Esophagus (tissue), 2 donors: ENCODE measurements at regions not wholly inside any gene's neighbourhood (a gene's known extent, or its start where the extent isn't known, plus 50 kb on each side); places are given as distances from the start of the nearest gene placed in this dataset.

ENCODE experiments used
- H3K27ac ChIP-seq, 2 donors: one replicate each; pipeline ENCODE4 v1.5.1; 2013; ENCODE audit warnings: low read depth in 2 of 2, mild to moderate bottlenecking in 2 of 2, inconsistent platforms in 1 of 2, low read length in 1 of 2, moderate library complexity in 1 of 2
- H3K27me3 ChIP-seq, 2 donors: one replicate each; pipeline ENCODE4 v1.6.1; 2013; ENCODE audit warnings: low read length in 2 of 2, control low read depth in 1 of 2, mild to moderate bottlenecking in 1 of 2; ENCODE audit not compliant: insufficient read depth in 2 of 2, control insufficient read depth in 1 of 2
- H3K36me3 ChIP-seq, 2 donors: one replicate each; pipeline ENCODE4 v1.6.1; 2013; ENCODE audit warnings: low read length in 1 of 2; ENCODE audit not compliant: control insufficient read depth in 2 of 2, insufficient read depth in 2 of 2
- H3K4me1 ChIP-seq, 2 donors: one replicate each; pipeline ENCODE4 v1.6.1; 2013; ENCODE audit warnings: low read length in 1 of 2; ENCODE audit not compliant: control insufficient read depth in 2 of 2, insufficient read depth in 2 of 2
- H3K4me3 ChIP-seq, 2 donors: one replicate each; pipeline ENCODE4 v1.5.1; 2013; ENCODE audit warnings: low read length in 2 of 2, mild to moderate bottlenecking in 2 of 2, low read depth in 1 of 2, moderate library complexity in 1 of 2
- H3K9me3 ChIP-seq, 2 donors: one replicate each; pipeline ENCODE4 v1.6.1; 2013; ENCODE audit warnings: mild to moderate bottlenecking in 2 of 2, low read depth in 1 of 2, low read length in 1 of 2, moderate library complexity in 1 of 2; ENCODE audit not compliant: control insufficient read depth in 2 of 2, insufficient read depth in 1 of 2
- WGBS, 2 donors: extraction: QIAGEN DNeasy Blood & Tissue Kit; methylation state at CpG; one replicate each; pipeline ENCODE4 v1.1.7; 2013; 5-methylcytosine and 5-hydroxymethylcytosine counted together
- donor health status: healthy with polysubstance abuse.
- donor health status: Bipolar disorder and iron deficiency.

DNA sequence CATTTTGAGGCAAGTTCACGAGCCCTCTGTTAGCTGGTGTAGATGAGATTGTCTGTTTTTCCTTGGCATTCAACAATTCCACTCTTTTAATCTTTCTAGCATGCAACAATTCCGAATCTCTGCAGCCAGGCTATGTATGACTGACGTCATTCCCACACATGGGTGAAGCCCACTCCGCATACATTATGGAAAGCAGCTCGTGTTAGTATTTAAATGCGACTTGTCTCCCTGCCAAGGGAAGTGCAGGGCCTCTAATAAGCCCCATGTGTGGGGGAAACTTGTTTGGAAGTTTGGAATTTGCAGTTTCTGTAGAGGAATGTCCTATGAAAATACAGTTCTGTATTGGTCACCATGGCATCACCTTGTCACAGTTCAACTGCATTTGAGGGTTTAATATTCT is 146.0 kb upstream of the FBXL7 start:
- H3K27me3 ChIP-seq: no peaks in the 10 kb centered on the region
- H3K9me3 ChIP-seq: no peaks in the 10 kb centered on the region
- H3K4me1 ChIP-seq: no peaks in the 10 kb centered on the region
- H3K36me3 ChIP-seq: no peaks in the 10 kb centered on the region
- no peak overlapping the region for H3K4me3 ChIP-seq
- H3K27ac ChIP-seq: no peak overlapping the region
- WGBS, 2 donors: 54 to 59% methylated on average over 6 of the region's 6 CpGs

DNA sequence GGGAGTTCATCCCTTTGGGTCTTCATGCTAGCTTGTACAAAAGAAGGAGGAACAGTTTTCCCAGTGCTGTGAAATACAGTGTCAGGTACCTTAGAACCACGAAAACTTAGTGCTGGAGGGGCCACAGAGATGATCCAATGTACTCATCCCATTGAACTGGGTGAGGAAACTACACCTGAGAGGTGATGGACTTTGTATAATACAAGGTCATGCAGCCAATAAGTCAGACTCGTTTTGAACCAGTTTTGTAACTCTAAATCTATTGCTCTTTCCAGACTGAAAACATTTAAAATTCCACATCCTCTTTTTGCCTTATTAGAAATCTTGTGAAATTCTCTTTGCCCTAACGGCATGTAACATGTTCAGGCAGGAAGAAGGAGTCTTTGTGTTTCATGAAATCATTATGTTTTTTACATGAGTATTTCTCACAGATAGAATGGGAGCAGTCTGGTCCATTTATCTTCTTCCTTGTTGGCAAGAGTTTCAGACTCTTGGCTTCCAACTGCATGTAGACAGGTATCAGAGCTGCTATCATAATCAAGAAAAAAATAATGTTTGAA is 146.8 kb upstream of the FBXL7 start:
- Histone ChIP-seq H3K9me3 (no peaks in the 10 kb centered on the region), H3K27ac (no peak overlapping the region), H3K4me1 (no peaks in the 10 kb centered on the region), H3K36me3 (no peaks in the 10 kb centered on the region), H3K4me3 (no peak overlapping the region), H3K27me3 (no peaks in the 10 kb centered on the region)
- 33 to 37% methylated on average over 3 of the region's 3 CpGs for WGBS, 2 donors

DNA sequence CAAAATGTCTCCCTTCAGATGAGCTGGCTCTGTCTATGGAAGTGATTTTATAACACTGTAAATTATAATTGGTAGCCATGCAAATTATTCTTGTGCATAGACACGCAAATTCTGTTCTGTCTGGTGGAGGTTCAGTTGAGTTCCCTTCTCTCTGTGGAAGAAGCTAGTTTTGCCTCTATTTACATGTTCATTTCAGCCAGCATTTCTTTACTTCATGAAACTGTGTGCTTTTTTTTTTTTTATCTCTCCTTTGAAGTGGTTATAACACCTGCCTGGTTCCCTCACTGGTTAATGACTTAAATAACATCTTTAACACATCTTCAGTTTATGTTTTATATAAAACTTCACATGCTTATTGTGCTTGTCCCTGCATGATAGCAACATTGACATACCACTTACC is 149.4 kb upstream of the FBXL7 start:
- Histone ChIP-seq H3K4me3 (no peak overlapping the region), H3K4me1 (no peaks in the 10 kb centered on the region), H3K27me3 (no peaks in the 10 kb centered on the region), H3K27ac (no peak overlapping the region), H3K36me3 (no peaks in the 10 kb centered on the region), H3K9me3 (no peaks in the 10 kb centered on the region)
- WGBS, 2 donors: 80 to 83% methylated on average over 1 of the region's 1 CpG

DNA sequence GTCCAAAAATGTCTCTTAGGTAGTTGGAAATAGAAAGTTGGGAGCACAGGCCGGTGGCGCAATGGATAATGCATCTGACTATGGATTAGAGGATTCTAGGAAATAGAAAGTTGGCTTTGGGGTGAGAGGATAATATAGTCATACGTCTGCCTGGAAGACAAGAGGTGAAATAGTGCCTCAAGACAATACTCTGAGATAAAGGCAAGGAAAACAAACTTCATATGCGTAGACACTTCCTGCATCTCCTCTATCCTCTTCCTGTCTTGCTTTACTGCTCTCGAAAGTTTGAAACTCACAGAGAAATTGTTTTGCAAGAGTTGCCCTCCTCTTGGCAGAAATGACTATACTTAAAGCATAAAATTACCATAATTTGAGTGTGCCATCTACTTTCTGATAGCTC is 153.2 kb upstream of the FBXL7 start:
- no peaks in the 10 kb centered on the region for H3K9me3 ChIP-seq
- 77 to 79% methylated on average over 5 of the region's 5 CpGs for WGBS, 2 donors
- H3K36me3 ChIP-seq: no peaks in the 10 kb centered on the region
- H3K4me1 ChIP-seq: no peaks in the 10 kb centered on the region
- H3K4me3 ChIP-seq: no peak overlapping the region
- no peaks in the 10 kb centered on the region for H3K27me3 ChIP-seq
- H3K27ac ChIP-seq: no peak overlapping the region

DNA sequence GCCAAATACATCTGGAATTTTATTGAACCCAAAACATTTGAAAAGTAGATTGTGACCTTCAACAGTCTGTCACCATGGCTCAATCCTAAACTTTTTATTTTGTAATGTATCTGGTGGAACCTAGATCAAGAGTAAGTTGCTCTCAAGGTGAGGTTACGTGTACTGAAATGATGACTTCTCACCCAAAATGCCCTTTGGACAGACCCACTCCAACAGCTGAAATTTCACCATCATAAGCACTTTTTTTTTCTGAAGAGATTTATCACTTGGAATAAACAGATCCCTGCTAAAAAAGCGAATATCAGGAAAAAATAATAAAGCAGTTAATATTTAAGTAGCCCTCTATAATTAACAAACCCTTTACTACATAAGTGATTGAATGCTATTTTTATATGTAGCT is 155.0 kb upstream of the FBXL7 start:
- Histone ChIP-seq H3K9me3 (no peaks in the 10 kb centered on the region), H3K27me3 (no peaks in the 10 kb centered on the region), H3K4me1 (no peaks in the 10 kb centered on the region), H3K36me3 (no peaks in the 10 kb centered on the region), H3K4me3 (no peak overlapping the region), H3K27ac (no peak overlapping the region)
- WGBS, 2 donors: 90 to 93% methylated on average over 2 of the region's 2 CpGs

DNA sequence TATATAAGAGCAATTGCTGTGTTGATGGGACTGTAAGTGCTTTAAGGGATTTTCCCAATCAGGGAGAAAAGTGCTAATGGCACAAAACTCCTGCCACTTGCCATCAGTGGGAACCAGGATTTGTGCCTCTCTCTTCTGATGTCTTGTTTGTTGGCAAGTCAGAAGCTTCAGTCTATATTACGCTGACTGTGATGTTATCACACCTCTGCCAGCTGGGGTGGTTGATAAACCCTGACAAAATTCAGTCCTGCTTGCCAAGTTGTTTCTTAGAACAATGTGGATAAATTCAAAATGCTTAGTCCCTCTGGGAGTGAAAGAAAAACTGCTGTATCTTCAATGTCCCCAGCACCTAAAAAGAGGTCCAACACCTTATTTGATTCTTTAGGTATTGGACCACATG is 161.4 kb upstream of the FBXL7 start:
- Histone ChIP-seq H3K27ac (no peak overlapping the region), H3K4me1 (no peaks in the 10 kb centered on the region), H3K9me3 (no peaks in the 10 kb centered on the region), H3K27me3 (no peaks in the 10 kb centered on the region), H3K4me3 (no peak overlapping the region), H3K36me3 (no peaks in the 10 kb centered on the region)
- WGBS, 2 donors: 45% methylated on average over 1 of the region's 1 CpG

DNA sequence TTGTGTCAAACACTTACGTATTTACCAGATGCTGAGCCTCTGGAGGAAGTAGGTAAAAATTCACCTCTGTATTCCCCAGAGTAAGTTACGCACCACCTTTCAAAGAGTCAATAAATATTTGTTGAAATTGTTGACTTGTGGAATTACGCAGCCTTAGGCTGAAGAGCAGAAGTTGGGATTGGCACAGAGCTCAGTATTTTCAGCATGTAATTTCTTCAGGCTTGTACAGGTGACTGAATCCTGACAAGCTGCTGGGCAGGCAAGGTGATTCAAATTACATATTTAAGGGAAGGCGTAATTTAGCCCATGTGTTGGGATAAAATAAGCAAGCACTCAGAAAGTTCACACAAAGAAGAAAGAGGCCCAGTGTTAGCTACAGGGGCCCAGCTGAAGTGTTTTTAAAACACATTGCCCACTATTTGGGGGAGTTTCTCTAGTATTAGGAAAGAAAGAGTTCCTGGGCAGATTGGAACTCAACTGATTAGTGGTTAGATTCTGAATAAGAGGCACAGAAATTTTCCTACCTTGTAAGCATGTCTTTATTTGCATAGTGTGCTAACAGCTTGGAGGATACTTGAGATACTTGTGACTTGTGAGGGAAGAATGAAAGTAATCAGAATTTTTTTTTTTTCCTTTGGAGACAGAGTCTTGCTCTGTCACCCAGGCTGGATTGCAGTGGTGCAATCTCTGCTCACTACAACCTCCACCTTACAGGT is 165.3 kb upstream of the FBXL7 start:
- no peaks in the 10 kb centered on the region for H3K27me3 ChIP-seq
- WGBS, 2 donors: 66 to 72% methylated on average over 4 of the region's 4 CpGs

DNA sequence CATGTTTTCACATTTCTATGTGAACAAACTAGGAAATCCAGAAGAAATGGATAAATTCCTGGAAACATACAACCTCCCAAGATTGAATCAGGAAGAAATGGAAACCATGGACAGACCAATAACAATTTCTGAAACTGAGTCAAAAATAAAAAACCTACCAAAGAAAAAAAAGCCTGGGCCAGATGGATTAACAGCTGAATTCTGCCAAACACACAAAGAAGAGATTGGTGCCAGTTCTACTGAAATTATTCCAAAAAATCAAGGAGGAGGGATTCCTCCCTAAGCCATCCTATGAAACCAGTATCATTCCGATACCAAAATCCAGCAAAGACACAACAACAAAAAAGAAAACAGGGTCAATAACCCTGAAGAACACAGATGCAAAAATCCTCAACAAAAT is 166.9 kb upstream of the FBXL7 start:
- Histone ChIP-seq H3K27me3 (no peaks in the 10 kb centered on the region), H3K27ac (no peak overlapping the region), H3K4me1 (no peaks in the 10 kb centered on the region), H3K36me3 (no peaks in the 10 kb centered on the region), H3K4me3 (no peak overlapping the region), H3K9me3 (no peaks in the 10 kb centered on the region)
- WGBS, 2 donors: 89 to 96% methylated on average over 1 of the region's 1 CpG

More for the DNA sequence above, 165.3 kb upstream of the FBXL7 start:
- Histone ChIP-seq H3K36me3 (no peaks in the 10 kb centered on the region), H3K27ac (no peak overlapping the region), H3K9me3 (no peaks in the 10 kb centered on the region), H3K4me3 (no peak overlapping the region), H3K4me1 (no peaks in the 10 kb centered on the region)

DNA sequence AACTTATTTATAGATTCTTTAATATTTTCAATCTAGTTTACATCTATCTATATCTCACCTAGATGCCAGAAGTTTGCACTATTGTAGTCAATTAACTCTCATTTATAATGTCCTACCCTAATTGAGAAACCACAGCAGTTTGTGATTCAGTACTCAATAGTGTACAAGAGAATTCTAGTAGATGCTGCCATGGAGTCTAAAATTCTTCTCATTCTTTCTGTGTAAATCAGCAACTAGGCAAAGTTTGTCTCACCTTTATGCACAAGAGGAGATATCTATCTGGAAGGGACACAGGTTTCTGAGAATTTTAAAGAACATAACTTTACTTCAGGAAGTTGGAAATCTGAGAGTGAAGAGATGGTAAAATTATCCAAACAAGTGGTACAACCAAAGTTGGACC is 173.0 kb upstream of the FBXL7 start:
- Histone ChIP-seq H3K27me3 (no peaks in the 10 kb centered on the region), H3K36me3 (no peaks in the 10 kb centered on the region), H3K4me1 (no peaks in the 10 kb centered on the region), H3K9me3 (no peaks in the 10 kb centered on the region), H3K27ac (no peak overlapping the region), H3K4me3 (no peak overlapping the region)

DNA sequence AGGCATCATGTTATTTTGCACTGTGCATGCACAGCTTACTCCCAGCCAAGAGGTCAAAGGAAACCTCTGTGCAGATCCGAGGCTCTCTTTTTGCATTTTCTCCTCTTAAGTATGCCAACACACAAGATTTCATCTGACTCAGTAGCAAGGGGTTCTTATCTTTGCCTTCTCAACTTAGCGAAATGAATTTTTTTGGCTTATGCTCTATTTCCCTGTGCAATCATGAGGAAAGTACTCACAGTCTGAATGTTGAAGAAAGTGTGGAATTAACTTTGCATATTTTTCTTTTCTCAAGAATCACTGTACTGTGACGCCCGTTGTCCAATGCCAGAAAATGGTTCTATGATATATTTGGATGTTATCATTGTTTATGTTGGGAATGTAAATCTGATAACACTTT is 173.5 kb upstream of the FBXL7 start:
- Histone ChIP-seq H3K4me3 (no peak overlapping the region), H3K36me3 (no peaks in the 10 kb centered on the region), H3K9me3 (no peaks in the 10 kb centered on the region), H3K4me1 (no peaks in the 10 kb centered on the region), H3K27me3 (no peaks in the 10 kb centered on the region), H3K27ac (no peak overlapping the region)
- 46 to 66% methylated on average over 4 of the region's 4 CpGs for WGBS, 2 donors
